Activated naive CD8-positive, alpha-beta T cell treated with anti-CD3 and anti-CD28 coated beads, Interleukin-2, amount 10 ng/mL, durations not matched to agents 7 days and 5 days (primary cell): ENCODE measurements at regions not wholly inside any gene's neighbourhood (a gene's known extent, or its start where the extent isn't known, plus 50 kb on each side); places are given as distances from the start of the nearest gene placed in this dataset.

Experiments
- ATAC-seq: fragments of 150-1000 bp; cut with Tn5 transposase; one replicate; pipeline ENCODE4 v1.10.0; 2021; ENCODE audit warnings: low read depth, moderate library complexity
- POLR2A ChIA-PET: fragments of 350-600 bp; sonication (Branson Sonifier 250); formaldehyde crosslinking; loops from one replicate; lab custom pipeline; 2021; ENCODE audit warnings: antibody characterized with exemption; lab: Charles Lee
- DNase-seq: peaks from one replicate; pipeline ENCODE4 v3.0.0; 2021
- H3K27ac Mint-ChIP-seq: one replicate; pipeline ENCODE4 v1.8.0; 2022; ENCODE audit warnings: mild to moderate bottlenecking, mixed read lengths
- H3K27me3 Mint-ChIP-seq: one replicate; pipeline ENCODE4 v1.8.0; 2022; ENCODE audit warnings: mild to moderate bottlenecking, moderate library complexity, mixed read lengths
- H3K36me3 Mint-ChIP-seq: one replicate; pipeline ENCODE4 v1.8.0; 2021; ENCODE audit warnings: mild to moderate bottlenecking, mixed read lengths
- H3K4me1 Mint-ChIP-seq: one replicate; pipeline ENCODE4 v1.8.0; 2021; ENCODE audit warnings: mixed read lengths
- H3K4me3 Mint-ChIP-seq: one replicate; pipeline ENCODE4 v1.8.0; 2022; ENCODE audit warnings: mild to moderate bottlenecking, moderate library complexity, mixed read lengths
- H3K9me3 Mint-ChIP-seq: one replicate; pipeline ENCODE4 v1.8.0; 2021; ENCODE audit warnings: mixed read lengths

- ATAC-seq (no peak), DNase-seq (no peak)
- Mint-ChIP-seq H3K36me3 (no peaks in the 10 kb centered on the region), H3K4me3 (no peak overlapping the region), H3K27me3 (peaks cover 9% of the 10 kb centered on the region), H3K9me3 (peaks cover 4% of the 10 kb centered on the region), H3K27ac (no peak overlapping the region), H3K4me1 (peaks cover 1% of the 10 kb centered on the region)
- POLR2A ChIA-PET = no interaction called here
Measured at GRCh38 chr14:97283841-97284240, 486.7 kb downstream of the VRK1 start.

- H3K27me3 Mint-ChIP-seq = peaks cover 22% of the 10 kb centered on the region
- H3K4me1 Mint-ChIP-seq = peaks cover 17% of the 10 kb centered on the region
- ATAC-seq = no peak
- H3K9me3 Mint-ChIP-seq = peaks cover 4% of the 10 kb centered on the region
- H3K4me3 Mint-ChIP-seq = no peak overlapping the region
- no peak overlapping the region for H3K27ac Mint-ChIP-seq
- no peak for DNase-seq
- POLR2A ChIA-PET = no interaction called here
- no peaks in the 10 kb centered on the region for H3K36me3 Mint-ChIP-seq
Measured at GRCh38 chr14:97287956-97288355, 490.8 kb downstream of the VRK1 start.

DNA sequence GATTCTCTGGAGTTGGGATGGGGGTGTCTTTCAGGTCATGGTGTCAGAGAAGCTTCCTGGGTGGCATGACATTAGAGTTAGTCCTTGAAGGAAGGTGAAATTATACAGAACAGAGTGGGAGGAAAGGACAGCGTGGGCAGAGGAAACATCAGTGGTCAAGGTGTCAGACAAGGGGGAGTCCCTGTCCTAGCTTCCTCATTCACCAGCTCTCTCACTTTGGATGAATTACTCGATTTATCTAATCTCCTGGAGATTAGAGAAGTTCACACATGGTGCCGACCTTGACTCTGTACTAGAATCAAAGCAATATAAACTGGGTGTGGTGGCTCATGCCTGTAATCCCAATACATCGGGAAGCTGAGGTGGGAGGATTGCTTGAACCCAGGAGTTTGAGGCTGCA is 492.9 kb downstream of the VRK1 start:
- Mint-ChIP-seq H3K36me3 (no peaks in the 10 kb centered on the region), H3K9me3 (peaks cover 4% of the 10 kb centered on the region), H3K4me1 (peaks cover 17% of the 10 kb centered on the region), H3K27me3 (peaks cover 39% of the 10 kb centered on the region), H3K27ac (no peak overlapping the region), H3K4me3 (no peak overlapping the region)
- no peak for ATAC-seq
- POLR2A ChIA-PET = no interaction called here
- DNase-seq = no peak

DNA sequence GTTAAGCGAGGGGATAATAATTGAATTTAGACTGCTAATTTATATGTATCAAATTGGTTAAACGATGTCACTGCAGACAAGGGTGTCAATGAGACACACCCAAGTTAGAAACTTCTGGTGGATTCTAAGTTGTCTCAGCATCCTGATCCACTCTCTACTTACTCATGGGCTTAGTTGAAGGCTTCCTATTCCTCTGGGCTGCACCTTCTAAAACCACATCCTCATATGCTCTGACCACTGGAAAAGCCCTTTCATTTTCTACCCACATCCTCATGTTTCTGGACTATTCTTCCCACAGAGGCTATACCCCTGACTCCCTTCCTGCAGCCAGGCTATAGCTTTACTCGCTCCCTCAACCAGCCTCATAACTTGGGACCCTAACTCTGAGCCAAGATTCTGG is 493.8 kb downstream of the VRK1 start:
- Mint-ChIP-seq H3K4me3 (peak overlapping the region; percentile 25), H3K27me3 (peaks cover 46% of the 10 kb centered on the region), H3K27ac (no peak overlapping the region), H3K4me1 (peaks cover 17% of the 10 kb centered on the region), H3K36me3 (no peaks in the 10 kb centered on the region), H3K9me3 (peaks cover 4% of the 10 kb centered on the region)
- ATAC-seq = peak; percentile 65
- POLR2A ChIA-PET = no interaction called here
- no peak for DNase-seq

DNA sequence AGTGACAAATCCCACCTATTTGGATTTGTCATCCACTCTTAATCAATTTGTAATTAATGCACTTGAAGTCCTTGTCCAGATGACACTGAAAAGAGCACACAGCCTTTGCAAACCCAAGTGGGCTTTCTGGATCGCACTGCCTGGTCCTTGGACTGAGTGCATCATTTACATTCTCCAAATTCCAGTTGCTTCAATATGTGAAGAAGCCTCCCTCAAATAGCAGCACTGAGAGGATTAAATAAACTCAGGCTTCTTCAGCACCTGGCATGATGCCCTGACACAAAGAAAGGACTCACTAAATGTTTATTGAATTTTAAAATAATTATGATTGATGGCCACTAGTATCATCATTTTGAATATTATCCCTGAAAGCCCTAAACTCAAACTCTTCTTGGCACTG is 496.5 kb downstream of the VRK1 start:
- POLR2A ChIA-PET = no interaction called here
- DNase-seq (no peak), ATAC-seq (no peak)
- Mint-ChIP-seq H3K4me1 (peaks cover 20% of the 10 kb centered on the region), H3K4me3 (no peak overlapping the region), H3K27me3 (peaks cover 53% of the 10 kb centered on the region), H3K9me3 (no peaks in the 10 kb centered on the region), H3K27ac (no peak overlapping the region), H3K36me3 (no peaks in the 10 kb centered on the region)

DNA sequence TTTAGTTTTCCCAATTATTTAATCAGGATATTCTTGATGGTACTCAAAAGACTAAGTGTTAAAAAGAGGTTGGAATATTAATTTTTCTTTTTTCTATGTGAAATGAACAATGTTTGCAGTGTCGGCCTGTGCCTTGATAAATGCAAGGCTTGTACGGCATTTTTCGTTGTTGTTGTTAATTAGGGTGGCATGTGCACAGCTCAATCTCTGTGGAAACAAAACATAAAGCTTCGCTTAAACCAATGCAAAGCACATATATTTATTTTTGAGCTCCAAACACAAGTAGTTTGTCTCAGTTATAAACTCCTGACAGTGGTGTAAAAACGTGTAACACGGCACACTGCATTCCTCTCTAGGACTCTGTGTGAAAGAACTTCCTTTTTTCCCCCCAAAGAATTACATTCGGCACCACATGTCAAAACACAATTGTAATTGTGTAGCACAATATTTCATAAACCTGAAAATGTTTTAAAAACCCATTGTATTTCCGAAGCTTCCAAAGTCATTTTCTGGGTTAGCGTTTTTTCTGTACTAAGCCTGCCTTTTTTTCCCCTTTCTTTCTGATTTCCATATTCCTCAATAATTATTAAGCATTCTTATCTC is 498.0 kb downstream of the VRK1 start:
- no peak for ATAC-seq
- Mint-ChIP-seq H3K27me3 (peaks cover 55% of the 10 kb centered on the region), H3K9me3 (no peaks in the 10 kb centered on the region), H3K4me1 (peaks cover 18% of the 10 kb centered on the region), H3K27ac (no peak overlapping the region), H3K36me3 (no peaks in the 10 kb centered on the region), H3K4me3 (no peak overlapping the region)
- no peak for DNase-seq
- POLR2A ChIA-PET = no interaction called here

GRCh38 chr14:97296176-97296575 is 499.0 kb downstream of the VRK1 start:
- Mint-ChIP-seq H3K27me3 (peaks cover 55% of the 10 kb centered on the region), H3K4me1 (peaks cover 10% of the 10 kb centered on the region), H3K4me3 (no peak overlapping the region), H3K9me3 (no peaks in the 10 kb centered on the region), H3K27ac (no peak overlapping the region), H3K36me3 (no peaks in the 10 kb centered on the region)
- no peak for ATAC-seq
- DNase-seq = no peak
- POLR2A ChIA-PET = no interaction called here

- peaks cover 5% of the 10 kb centered on the region for H3K4me1 Mint-ChIP-seq
- DNase-seq = no peak
- H3K27me3 Mint-ChIP-seq = peaks cover 51% of the 10 kb centered on the region
- H3K9me3 Mint-ChIP-seq = no peaks in the 10 kb centered on the region
- no peak for ATAC-seq
- POLR2A ChIA-PET = no interaction called here
- H3K36me3 Mint-ChIP-seq = no peaks in the 10 kb centered on the region
- H3K4me3 Mint-ChIP-seq = no peak overlapping the region
- no peak overlapping the region for H3K27ac Mint-ChIP-seq
Measured at GRCh38 chr14:97297100-97297499, 499.9 kb downstream of the VRK1 start.

GRCh38 chr14:97298331-97298730 is 501.1 kb downstream of the VRK1 start:
- DNase-seq = no peak
- Mint-ChIP-seq H3K9me3 (no peaks in the 10 kb centered on the region), H3K4me3 (no peak overlapping the region), H3K4me1 (peaks cover 5% of the 10 kb centered on the region), H3K27ac (no peak overlapping the region), H3K36me3 (no peaks in the 10 kb centered on the region), H3K27me3 (peaks cover 39% of the 10 kb centered on the region)
- ATAC-seq = no peak
- POLR2A ChIA-PET = interaction anchor here (0.6 kb wide), 1 partner anchor 22 kb away, joined by 3 read pairs; no protein-coding TSS in a partner anchor

DNA sequence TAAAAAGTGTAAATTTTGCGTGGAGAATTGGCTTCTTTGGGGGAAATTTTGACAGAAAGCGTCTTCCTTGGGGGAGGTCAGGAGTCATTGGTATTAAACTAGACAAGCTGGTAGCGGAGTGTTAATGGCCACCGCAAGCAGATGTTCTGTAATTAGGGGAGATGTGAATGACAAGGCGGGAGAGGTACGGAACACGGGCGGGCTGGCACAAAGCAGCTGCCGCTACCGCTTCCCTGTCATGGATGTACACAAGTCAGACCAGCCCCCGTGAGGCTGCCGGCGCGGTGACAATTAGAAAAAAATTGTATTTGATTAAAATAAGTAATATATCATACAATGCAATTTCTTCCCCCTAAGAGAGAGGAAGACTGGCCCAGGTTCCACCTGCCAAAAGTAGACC is 501.6 kb downstream of the VRK1 start:
- Mint-ChIP-seq H3K27ac (no peak overlapping the region), H3K36me3 (no peaks in the 10 kb centered on the region), H3K27me3 (peaks cover 35% of the 10 kb centered on the region), H3K4me3 (no peak overlapping the region), H3K4me1 (peaks cover 5% of the 10 kb centered on the region), H3K9me3 (no peaks in the 10 kb centered on the region)
- ATAC-seq = no peak
- no peak for DNase-seq
- POLR2A ChIA-PET = interaction anchor here (0.6 kb wide), 1 partner anchor 22 kb away, joined by 3 read pairs; no protein-coding TSS in a partner anchor

GRCh38 chr14:97299661-97300060 is 502.5 kb downstream of the VRK1 start:
- no peak overlapping the region for H3K27ac Mint-ChIP-seq
- no peaks in the 10 kb centered on the region for H3K36me3 Mint-ChIP-seq
- no peaks in the 10 kb centered on the region for H3K9me3 Mint-ChIP-seq
- peaks cover 5% of the 10 kb centered on the region for H3K4me1 Mint-ChIP-seq
- H3K27me3 Mint-ChIP-seq = peaks cover 29% of the 10 kb centered on the region
- POLR2A ChIA-PET = no interaction called here
- H3K4me3 Mint-ChIP-seq = no peak overlapping the region
- no peak for DNase-seq
- no peak for ATAC-seq

DNA sequence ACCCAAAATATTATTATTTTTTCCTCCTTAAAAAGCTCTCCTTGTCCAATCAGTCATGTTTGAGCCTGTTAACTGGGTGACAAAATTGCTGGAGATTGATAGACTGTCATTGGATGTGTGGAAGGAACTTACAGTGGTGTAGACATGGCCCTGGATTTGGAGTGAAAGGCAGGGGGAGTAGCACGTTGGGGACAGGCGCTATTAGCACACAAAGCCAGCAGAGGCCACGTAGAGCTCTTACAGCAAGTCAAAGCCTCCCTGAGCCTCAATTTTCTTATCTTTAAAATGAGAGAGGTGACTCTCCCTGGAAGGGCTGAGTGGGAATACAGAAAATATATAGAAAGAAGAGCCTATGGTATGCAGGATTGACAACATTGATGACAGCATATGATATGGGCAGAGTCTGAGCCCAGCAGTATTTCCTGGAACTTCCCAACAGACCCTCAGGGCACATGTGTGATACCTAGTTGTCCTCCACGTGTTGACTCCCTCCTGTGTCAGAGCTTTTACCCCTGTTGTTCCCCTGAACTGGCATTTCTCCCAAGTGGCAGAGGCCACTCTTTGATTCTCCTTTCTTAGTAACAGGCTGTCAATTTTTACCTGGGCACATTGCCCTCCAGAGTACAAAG is 504.9 kb downstream of the VRK1 start:
- Mint-ChIP-seq H3K36me3 (no peaks in the 10 kb centered on the region), H3K27me3 (peaks cover 14% of the 10 kb centered on the region), H3K27ac (no peak overlapping the region), H3K4me3 (no peak overlapping the region), H3K4me1 (peaks cover 13% of the 10 kb centered on the region), H3K9me3 (no peaks in the 10 kb centered on the region)
- ATAC-seq = no peak
- no peak for DNase-seq
- POLR2A ChIA-PET = interaction anchor here (1.1 kb wide), 1 partner anchor 1970 kb away, joined by 3 read pairs; the partner anchor contains the start of gene BCL11B

DNA sequence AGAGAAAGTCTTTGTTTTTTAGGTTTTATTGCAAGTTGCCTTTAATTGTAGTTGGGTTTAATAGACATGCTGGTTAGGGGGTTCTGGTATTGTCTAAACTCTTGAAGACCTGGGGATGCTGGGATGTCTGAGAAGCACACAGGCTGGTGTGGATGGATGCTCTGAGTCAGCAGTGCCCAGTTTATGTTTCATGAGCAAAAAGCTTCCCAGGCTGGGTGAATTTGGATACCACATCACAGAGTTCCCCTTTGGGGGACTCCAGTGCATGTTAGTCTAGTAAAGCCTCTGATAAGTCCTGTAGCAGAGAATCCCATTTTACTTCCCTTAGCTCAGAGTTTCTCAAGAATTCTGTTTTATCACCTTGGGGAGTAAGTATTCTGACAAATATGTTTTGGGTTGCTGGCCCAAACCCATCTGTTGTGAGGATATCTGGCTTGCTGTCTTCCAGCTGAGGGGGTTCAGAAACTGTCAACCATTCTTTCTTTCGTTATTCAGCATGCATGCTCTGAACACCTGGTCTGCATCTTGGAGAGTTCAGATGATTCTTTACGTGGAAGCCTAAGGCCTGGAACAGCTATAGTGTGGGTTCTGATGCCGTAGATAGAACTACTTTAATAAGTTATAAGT is 509.1 kb downstream of the VRK1 start:
- POLR2A ChIA-PET = no interaction called here
- peaks cover 20% of the 10 kb centered on the region for H3K4me1 Mint-ChIP-seq
- no peak overlapping the region for H3K4me3 Mint-ChIP-seq
- H3K27ac Mint-ChIP-seq = no peak overlapping the region
- no peak for ATAC-seq
- H3K36me3 Mint-ChIP-seq = no peaks in the 10 kb centered on the region
- no peaks in the 10 kb centered on the region for H3K9me3 Mint-ChIP-seq
- H3K27me3 Mint-ChIP-seq = no peaks in the 10 kb centered on the region
- DNase-seq = no peak

DNA sequence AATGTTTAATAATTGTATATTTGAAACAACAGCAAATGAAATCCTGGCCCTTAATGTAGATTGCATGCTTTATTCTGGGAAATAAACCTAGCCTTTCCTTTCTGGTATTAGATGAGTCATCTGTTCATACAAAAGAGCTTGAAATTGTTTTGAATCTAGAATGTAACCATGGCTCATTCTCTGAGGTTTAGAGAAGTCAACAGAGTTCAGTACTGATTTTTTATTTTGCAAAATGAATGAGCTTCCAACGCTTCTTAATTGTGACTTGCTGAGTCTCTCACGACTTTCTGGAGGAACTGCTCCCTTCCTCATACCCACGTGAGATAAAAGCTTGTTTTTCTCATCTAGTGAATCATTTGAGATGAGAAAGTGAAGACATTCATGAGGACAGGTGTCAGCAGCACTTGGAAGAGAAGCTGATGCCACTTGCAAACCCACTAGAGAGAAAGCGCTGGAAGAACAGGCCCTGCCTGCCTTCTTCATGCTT is 509.6 kb downstream of the VRK1 start:
- H3K27me3 Mint-ChIP-seq = no peaks in the 10 kb centered on the region
- no peaks in the 10 kb centered on the region for H3K36me3 Mint-ChIP-seq
- peaks cover 24% of the 10 kb centered on the region for H3K4me1 Mint-ChIP-seq
- H3K9me3 Mint-ChIP-seq = peaks cover 2% of the 10 kb centered on the region
- ATAC-seq = peak; percentile 54
- H3K27ac Mint-ChIP-seq = peak overlapping the region; percentile 43
- DNase-seq = no peak
- H3K4me3 Mint-ChIP-seq = peak overlapping the region; percentile 37
- POLR2A ChIA-PET = no interaction called here
